Lower leg skin (tissue), 3 donors: ENCODE measurements at regions not wholly inside any gene's neighbourhood (a gene's known extent, or its start where the extent isn't known, plus 50 kb on each side); places are given as distances from the start of the nearest gene placed in this dataset.

Experiments
- POLR2A ChIP-seq, 2 donors: fragments of 450-650 bp; IDR thresholded peaks; one replicate each; pipeline ENCODE4 v1.6.1; 2016 to 2017; ENCODE audit warnings: antibody characterized with exemption in 2 of 2, mild to moderate bottlenecking in 1 of 2, moderate library complexity in 1 of 2
- TF ChIP-seq, protein P1 (sequence below), 3 donors: fragments of 450-650 bp; IDR thresholded peaks; one replicate each; pipeline ENCODE4 v1.5.1; 2016; ENCODE audit warnings: antibody characterized with exemption in 3 of 3, mild to moderate bottlenecking in 3 of 3, moderate library complexity in 2 of 3

DNA sequence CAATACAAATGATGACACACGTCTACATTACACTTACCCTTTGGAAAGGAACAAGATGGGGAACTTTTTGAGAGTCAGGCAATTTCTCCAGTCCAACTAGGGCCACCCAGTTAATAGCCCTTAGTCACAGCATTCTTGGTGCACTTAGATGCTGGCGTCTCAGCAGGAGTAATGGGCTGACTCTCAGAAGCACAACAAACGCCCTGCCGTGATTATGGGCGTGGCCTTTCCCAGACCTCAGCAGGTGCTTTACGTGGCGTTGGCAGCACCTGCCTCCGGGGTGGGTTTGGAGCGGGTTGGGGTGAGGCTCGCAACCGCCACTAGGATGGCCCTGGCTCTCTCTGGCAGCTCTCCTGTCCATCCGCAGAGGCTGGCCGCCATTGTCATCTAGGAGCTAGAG is 147.6 kb upstream of the SHH start:
- TF ChIP-seq, protein P1, sequence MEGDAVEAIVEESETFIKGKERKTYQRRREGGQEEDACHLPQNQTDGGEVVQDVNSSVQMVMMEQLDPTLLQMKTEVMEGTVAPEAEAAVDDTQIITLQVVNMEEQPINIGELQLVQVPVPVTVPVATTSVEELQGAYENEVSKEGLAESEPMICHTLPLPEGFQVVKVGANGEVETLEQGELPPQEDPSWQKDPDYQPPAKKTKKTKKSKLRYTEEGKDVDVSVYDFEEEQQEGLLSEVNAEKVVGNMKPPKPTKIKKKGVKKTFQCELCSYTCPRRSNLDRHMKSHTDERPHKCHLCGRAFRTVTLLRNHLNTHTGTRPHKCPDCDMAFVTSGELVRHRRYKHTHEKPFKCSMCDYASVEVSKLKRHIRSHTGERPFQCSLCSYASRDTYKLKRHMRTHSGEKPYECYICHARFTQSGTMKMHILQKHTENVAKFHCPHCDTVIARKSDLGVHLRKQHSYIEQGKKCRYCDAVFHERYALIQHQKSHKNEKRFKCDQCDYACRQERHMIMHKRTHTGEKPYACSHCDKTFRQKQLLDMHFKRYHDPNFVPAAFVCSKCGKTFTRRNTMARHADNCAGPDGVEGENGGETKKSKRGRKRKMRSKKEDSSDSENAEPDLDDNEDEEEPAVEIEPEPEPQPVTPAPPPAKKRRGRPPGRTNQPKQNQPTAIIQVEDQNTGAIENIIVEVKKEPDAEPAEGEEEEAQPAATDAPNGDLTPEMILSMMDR (IDR thresholded peaks at IDR 0.05): no peak
- no peak for TF ChIP-seq POLR2A (IDR thresholded peaks at IDR 0.05)
